ENCODE measurements at regions not wholly inside any gene's neighbourhood (a gene's known extent, or its start where the extent isn't known, plus 50 kb on each side); places are given as distances from the start of the nearest gene placed in this dataset.

- H3K4me3 ChIP-seq (ENCODE audit: low read depth, low read length) = no peak overlapping the region
- no peak for TF ChIP-seq CTCF (IDR thresholded peaks at IDR 0.05; ENCODE audit: low read depth, low read length, missing control alignments)
- no peak for DNase-seq (ENCODE audit: low read depth)
Observed at GRCh38 chr3:117118604-117119003, 409.0 kb downstream of the TUSC7 start.

- no peak for DNase-seq (ENCODE audit: low read depth)
- TF ChIP-seq CTCF (IDR thresholded peaks at IDR 0.05; ENCODE audit: low read depth, low read length, missing control alignments) = no peak
- no peak overlapping the region for H3K4me3 ChIP-seq (ENCODE audit: low read depth, low read length)
Observed at GRCh38 chr3:117120014-117120413, 410.4 kb downstream of the TUSC7 start.

DNA sequence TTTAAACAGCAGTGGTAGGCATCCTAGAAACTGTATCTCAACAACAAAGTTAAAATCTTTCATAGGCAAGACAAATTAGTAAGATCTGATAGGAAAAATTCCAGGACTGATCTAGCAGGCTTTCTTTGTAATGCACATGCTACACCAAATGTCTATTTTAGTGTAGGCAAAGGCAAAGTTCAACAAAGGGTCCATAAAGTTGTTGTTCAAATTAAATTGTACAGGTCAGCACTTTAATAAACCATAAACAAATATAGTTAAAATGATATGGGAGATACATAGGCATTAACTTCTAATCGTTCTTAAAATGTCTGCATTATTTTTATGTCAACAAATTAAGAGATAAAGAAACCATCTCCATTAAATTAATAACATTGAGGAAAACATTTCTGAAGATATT, 413.0 kb downstream of the TUSC7 start:
- H3K4me3 ChIP-seq (ENCODE audit: low read depth, low read length) = no peak overlapping the region
- no peak for TF ChIP-seq CTCF (IDR thresholded peaks at IDR 0.05; ENCODE audit: low read depth, low read length, missing control alignments)
- DNase-seq (ENCODE audit: low read depth) = no peak

DNA sequence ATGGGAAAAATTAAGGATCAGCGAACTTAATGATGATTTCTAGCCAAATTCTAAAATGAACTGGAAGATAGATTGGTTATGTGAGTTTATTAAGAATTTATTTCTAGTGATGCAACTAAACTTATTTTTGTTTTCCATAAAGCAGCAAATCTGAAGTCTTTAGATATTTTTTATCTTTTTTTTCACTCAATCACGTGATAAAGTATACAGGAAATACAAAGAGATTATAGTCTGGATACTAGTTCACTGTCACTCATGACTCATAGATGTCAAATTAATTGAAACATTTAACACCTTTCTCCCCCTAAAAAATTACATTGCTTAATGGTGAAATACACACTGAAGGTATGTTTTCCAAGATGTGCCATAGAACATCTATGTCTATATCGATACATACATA, 416.9 kb downstream of the TUSC7 start:
- TF ChIP-seq CTCF (IDR thresholded peaks at IDR 0.05; ENCODE audit: low read depth, low read length, missing control alignments) = no peak
- DNase-seq (ENCODE audit: low read depth) = no peak
- no peak overlapping the region for H3K4me3 ChIP-seq (ENCODE audit: low read depth, low read length)

DNA sequence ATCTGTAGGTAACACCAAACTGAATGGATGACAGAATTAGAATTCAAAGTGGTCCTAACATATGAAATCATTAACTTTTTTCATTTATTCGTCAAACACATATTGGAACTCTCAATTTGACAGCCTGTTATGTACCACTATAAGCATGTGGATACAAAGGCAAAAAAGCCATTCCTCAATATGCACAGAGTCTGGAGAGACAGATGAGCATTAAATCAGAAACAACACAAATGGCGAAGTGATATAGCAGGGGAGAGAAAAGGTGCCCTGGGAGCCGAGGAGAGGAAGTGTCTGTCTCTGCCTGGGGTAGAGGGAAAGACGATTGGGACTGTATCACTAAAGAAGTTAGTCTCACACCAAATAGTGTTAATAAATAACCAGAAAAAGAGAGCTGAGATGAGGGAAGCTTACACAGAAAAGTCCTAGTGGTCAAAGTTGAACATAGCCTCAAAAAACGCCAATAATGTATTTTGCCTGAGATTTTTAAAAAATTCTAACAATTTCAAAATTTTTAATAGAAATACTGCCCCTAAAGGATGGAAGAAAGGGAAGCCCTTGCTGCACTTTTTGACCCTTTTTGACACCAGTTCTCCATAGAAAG, 417.5 kb downstream of the TUSC7 start:
- no peak for DNase-seq (ENCODE audit: low read depth)
- H3K4me3 ChIP-seq (ENCODE audit: low read depth, low read length) = no peak overlapping the region
- TF ChIP-seq CTCF (IDR thresholded peaks at IDR 0.05; ENCODE audit: low read depth, low read length, missing control alignments) = no peak

DNA sequence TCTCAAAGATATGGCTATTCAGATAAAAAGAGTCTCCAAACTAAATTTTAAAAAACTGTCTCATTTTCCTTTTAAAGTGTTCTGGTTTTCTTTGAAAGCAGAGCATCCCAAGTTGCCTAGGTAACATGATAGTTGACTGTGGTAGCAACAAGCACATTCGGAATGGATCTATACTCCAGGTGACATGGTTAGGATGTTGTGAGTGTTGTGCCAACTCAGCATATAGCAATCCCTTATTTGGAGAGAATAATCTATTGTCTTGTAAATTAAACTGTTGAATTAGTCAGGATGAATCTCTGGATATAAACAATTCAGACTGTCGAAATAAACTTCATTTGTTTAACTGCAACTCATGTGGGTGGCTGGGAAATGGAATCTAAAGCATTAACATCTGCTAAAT, 418.6 kb downstream of the TUSC7 start:
- H3K4me3 ChIP-seq (ENCODE audit: low read depth, low read length) = no peak overlapping the region
- no peak for TF ChIP-seq CTCF (IDR thresholded peaks at IDR 0.05; ENCODE audit: low read depth, low read length, missing control alignments)
- DNase-seq (ENCODE audit: low read depth) = no peak

GRCh38 chr3:117128872-117129271, 419.3 kb downstream of the TUSC7 start:
- TF ChIP-seq CTCF (IDR thresholded peaks at IDR 0.05; ENCODE audit: low read depth, low read length, missing control alignments) = no peak
- H3K4me3 ChIP-seq (ENCODE audit: low read depth, low read length) = no peak overlapping the region
- no peak for DNase-seq (ENCODE audit: low read depth)

All from GM12864 (cell line).